Activated T-cell treated with anti-CD3 and anti-CD28 coated beads, Interleukin-2, amount 50 U/mL, for 1 hour (primary cell): ENCODE measurements at regions not wholly inside any gene's neighbourhood (a gene's known extent, or its start where the extent isn't known, plus 50 kb on each side); places are given as distances from the start of the nearest gene placed in this dataset.
"Not testable (repeated sequence)": the region's sequence is repeated elsewhere in the genome, so short reads cannot be mapped to it uniquely, and the experiment has no call there.

Experiments
- DNase-seq: peaks from one replicate; pipeline ENCODE4 v3.0.0-alpha.2; 2020

- DNase-seq, result no peak
Observed at GRCh38 chr17:45651145-45651709, 132.9 kb upstream of the CRHR1 start.

GRCh38 chr17:45653616-45654015 is 130.5 kb upstream of the CRHR1 start:
- DNase-seq, result no peak

- no peak for DNase-seq
Observed at GRCh38 chr17:45656527-45657181, 127.5 kb upstream of the CRHR1 start.

- no peak for DNase-seq
Observed at GRCh38 chr17:45660474-45660873, 123.6 kb upstream of the CRHR1 start.

GRCh38 chr17:45662432-45662831 is 121.7 kb upstream of the CRHR1 start:
- no peak for DNase-seq

- no peak for DNase-seq
Observed at GRCh38 chr17:45663772-45664171, 120.3 kb upstream of the CRHR1 start.

GRCh38 chr17:45664921-45665320 is 119.2 kb upstream of the CRHR1 start:
- DNase-seq, result no peak

- DNase-seq, result no peak
Observed at GRCh38 chr17:45666046-45666600, 118.0 kb upstream of the CRHR1 start.

- DNase-seq, result no peak
Observed at GRCh38 chr17:45666641-45667040, 117.5 kb upstream of the CRHR1 start.

GRCh38 chr17:45667591-45668171 is 116.4 kb upstream of the CRHR1 start:
- no peak for DNase-seq

GRCh38 chr17:45668316-45668715 is 115.8 kb upstream of the CRHR1 start:
- no peak for DNase-seq

- no peak for DNase-seq
Observed at GRCh38 chr17:45672301-45672700, 111.8 kb upstream of the CRHR1 start.

- DNase-seq, result no peak
Observed at GRCh38 chr17:45672792-45673191, 111.3 kb upstream of the CRHR1 start.

GRCh38 chr17:45673759-45674158 is 110.4 kb upstream of the CRHR1 start:
- not testable (repeated sequence) for DNase-seq

GRCh38 chr17:45675012-45675411 is 109.1 kb upstream of the CRHR1 start:
- no peak for DNase-seq

GRCh38 chr17:45675892-45676291 is 108.2 kb upstream of the CRHR1 start:
- no peak for DNase-seq

- no peak for DNase-seq
Observed at GRCh38 chr17:45676695-45677094, 107.4 kb upstream of the CRHR1 start.

GRCh38 chr17:45677770-45678169 is 106.3 kb upstream of the CRHR1 start:
- no peak for DNase-seq

- no peak for DNase-seq
Observed at GRCh38 chr17:45679426-45679825, 104.7 kb upstream of the CRHR1 start.

GRCh38 chr17:45680360-45680759 is 103.8 kb upstream of the CRHR1 start:
- no peak for DNase-seq

- no peak for DNase-seq
Observed at GRCh38 chr17:45681706-45682105, 102.4 kb upstream of the CRHR1 start.

GRCh38 chr17:45686250-45686649 is 97.9 kb upstream of the CRHR1 start:
- DNase-seq, result no peak

GRCh38 chr17:45687594-45687993 is 96.5 kb upstream of the CRHR1 start:
- DNase-seq, result no peak

- no peak for DNase-seq
Observed at GRCh38 chr17:45688353-45688752, 95.8 kb upstream of the CRHR1 start.
